A549 (cell line): ENCODE measurements at regions not wholly inside any gene's neighbourhood (a gene's known extent, or its start where the extent isn't known, plus 50 kb on each side); places are given as distances from the start of the nearest gene placed in this dataset.

Experiments
- ATAC-seq, 2 experiments: fragments of 200-7000 bp in 1 of 2; fragments of >200 bp in 1 of 2; cut with Nextera tagmentation in 1 of 2; cut with Tn5 transposase in 1 of 2; 3 replicates each; pipeline versions ENCODE4 v1.8.0 to v1.9.1; 2018 to 2020; ENCODE audit warnings: mild to moderate bottlenecking in 1 of 2, moderate library complexity in 1 of 2
- CTCF ChIA-PET: fragments of 300-600 bp; sonication (Branson Sonifier 250); formaldehyde crosslinking; extraction: SDS; loops from one replicate; lab custom pipeline; 2021; ENCODE audit warnings: antibody characterized with exemption, inconsistent platforms; lab: Yijun Ruan, JAX
- POLR2A ChIA-PET: fragments of 350-600 bp; formaldehyde crosslinking; extraction: SDS; loops from one replicate; lab custom pipeline; 2021; ENCODE audit warnings: antibody characterized with exemption, inconsistent platforms; lab: Yijun Ruan, JAX
- DNase-seq, 2 experiments: peaks; one replicate each; pipeline versions ENCODE4 v3.0.0 to v3.0.0-alpha.2; 2011 to 2016; ENCODE audit warnings: low read depth in 1 of 2, low spot score in 1 of 2
- FAIRE-seq: peaks from 2 replicates; lab custom pipeline; 2011; peaks lifted over from hg19 to GRCh38; lab: Jason Lieb, UNC
- H3K27ac ChIP-seq, 2 experiments: fragments of >200 bp; sonication (Bioruptor Twin); formaldehyde crosslinking; 3 replicates each; pipeline ENCODE4 v1.5.1; 2016 to 2017
- H3K4me1 ChIP-seq: fragments of >200 bp; sonication (Bioruptor Twin); formaldehyde crosslinking; 3 replicates; pipeline ENCODE4 v1.6.1; 2016
- H3K4me2 ChIP-seq: fragments of >200 bp; sonication (Bioruptor Twin); formaldehyde crosslinking; 3 replicates; pipeline ENCODE4 v1.6.1; 2016
- H3K4me3 ChIP-seq: fragments of >200 bp; sonication (Bioruptor Twin); formaldehyde crosslinking; 3 replicates; pipeline ENCODE4 v1.5.1; 2016
- H3K9me3 ChIP-seq: fragments of >200 bp; sonication (Bioruptor Twin); formaldehyde crosslinking; 3 replicates; pipeline ENCODE4 v1.6.1; 2016
- ATOH8 ChIP-seq: fragments of 250-450 bp; sonication (Bioruptor Pico); IDR thresholded peaks from 2 replicates; pipeline ENCODE4 v1.5.0; 2020; ENCODE audit warnings: low read depth, mild to moderate bottlenecking, moderate library complexity
- CBX2 ChIP-seq: fragments of 200-600 bp; sonication (generic); IDR thresholded peaks from 2 replicates; pipeline ENCODE4 v1.6.1; 2016; ENCODE audit warnings: low read depth, mild to moderate bottlenecking, borderline replicate concordance
- CBX8 ChIP-seq: fragments of 200-600 bp; sonication (generic); IDR thresholded peaks from 2 replicates; pipeline ENCODE4 v1.6.1; 2016
- CEBPB ChIP-seq, 2 experiments: fragments of >200 bp in 1 of 2; sonication (Bioruptor Twin) in 1 of 2; formaldehyde crosslinking in 1 of 2; IDR thresholded peaks; 2 replicates each; pipeline ENCODE4 v1.6.1; 2012 to 2016
- CHD2 ChIP-seq: fragments of 150-350 bp; IDR thresholded peaks from 2 replicates; pipeline ENCODE4 v1.6.1; 2014; ENCODE audit warnings: low read length; ENCODE audit not compliant: partially characterized antibody
- CHD4 ChIP-seq: fragments of 200-600 bp; sonication (generic); IDR thresholded peaks from 2 replicates; pipeline ENCODE4 v1.6.1; 2016; ENCODE audit warnings: antibody characterized with exemption, mild to moderate bottlenecking, borderline replicate concordance
- EHMT2 ChIP-seq: fragments of 200-600 bp; sonication (generic); IDR thresholded peaks from 2 replicates; pipeline ENCODE4 v1.6.1; 2016; ENCODE audit warnings: antibody characterized with exemption, low read depth, mild to moderate bottlenecking, moderate library complexity
- FOSB ChIP-seq: fragments of 250-450 bp; sonication (Bioruptor Pico); IDR thresholded peaks from 2 replicates; pipeline ENCODE4 v1.5.0; 2020; ENCODE audit warnings: mild to moderate bottlenecking, moderate library complexity
- FOSL2 ChIP-seq, 2 experiments: fragments of 450-650 bp in 1 of 2; fragments of >200 bp in 1 of 2; sonication (Bioruptor Twin) in 1 of 2; formaldehyde crosslinking; IDR thresholded peaks; 2 replicates each; pipeline versions ENCODE4 v1.5.0 to v1.6.1; 2016 to 2020; ENCODE audit warnings: mild to moderate bottlenecking in 1 of 2, moderate library complexity in 1 of 2
- HEYL ChIP-seq: fragments of 250-450 bp; sonication (Bioruptor Pico); IDR thresholded peaks from 2 replicates; pipeline ENCODE4 v1.8.0; 2021; ENCODE audit warnings: mild to moderate bottlenecking, moderate library complexity
- HMGXB4 ChIP-seq: fragments of 250-450 bp; sonication (Bioruptor Pico); IDR thresholded peaks from 2 replicates; pipeline ENCODE4 v1.5.0; 2021; ENCODE audit warnings: mild to moderate bottlenecking, moderate library complexity, borderline replicate concordance
- HOXA7 ChIP-seq: fragments of 250-450 bp; sonication (Bioruptor Pico); IDR thresholded peaks from 2 replicates; pipeline ENCODE4 v1.5.0; 2020; ENCODE audit warnings: mild to moderate bottlenecking, moderate library complexity
- HOXB5 ChIP-seq: fragments of 250-450 bp; sonication (Bioruptor Pico); IDR thresholded peaks from 2 replicates; pipeline ENCODE4 v1.5.0; 2020; ENCODE audit warnings: mild to moderate bottlenecking, moderate library complexity
- JUNB ChIP-seq: fragments of >200 bp; sonication (Bioruptor Twin); formaldehyde crosslinking; IDR thresholded peaks from 2 replicates; pipeline ENCODE4 v1.6.1; 2016
- MAX ChIP-seq: IDR thresholded peaks from 2 replicates; pipeline ENCODE4 v1.6.1; 2012
- MYC ChIP-seq: IDR thresholded peaks from 2 replicates; pipeline ENCODE4 v1.6.1; 2012; ENCODE audit warnings: mild to moderate bottlenecking, inconsistent platforms, low read length, improper control_type of control experiment, borderline replicate concordance
- NFE2L2 ChIP-seq: fragments of 150-350 bp; conservative IDR thresholded peaks from 2 replicates; pipeline ENCODE4 v1.6.1; 2014; ENCODE audit warnings: low read length
- NPAS2 ChIP-seq: fragments of 250-450 bp; sonication (Bioruptor Pico); IDR thresholded peaks from 2 replicates; pipeline ENCODE4 v1.8.0; 2022; ENCODE audit warnings: mild to moderate bottlenecking, moderate library complexity, borderline replicate concordance
- NR3C1 ChIP-seq: fragments of >200 bp; sonication (Bioruptor Twin); formaldehyde crosslinking; IDR thresholded peaks from 3 replicates; pipeline ENCODE4 v1.6.1; 2017
- POLR2AphosphoS2 ChIP-seq: conservative IDR thresholded peaks from 2 replicates; pipeline ENCODE4 v1.6.1; 2012; ENCODE audit warnings: low read length, improper control_type of control experiment, inconsistent platforms
- RARB ChIP-seq: fragments of 250-450 bp; sonication (Bioruptor Pico); IDR thresholded peaks from 2 replicates; pipeline ENCODE4 v1.8.0; 2021; ENCODE audit warnings: mild to moderate bottlenecking, moderate library complexity
- RCOR1 ChIP-seq: fragments of 150-350 bp; IDR thresholded peaks from 2 replicates; pipeline ENCODE4 v1.6.1; 2014; ENCODE audit warnings: antibody characterized with exemption, low read length, low read depth
- SMC3 ChIP-seq: fragments of >200 bp; sonication (Bioruptor Twin); formaldehyde crosslinking; IDR thresholded peaks from 3 replicates; pipeline ENCODE4 v1.6.1; 2018; ENCODE audit warnings: inconsistent platforms
- SREBF2 ChIP-seq: fragments of 450-650 bp; IDR thresholded peaks from 2 replicates; pipeline ENCODE4 v1.6.1; 2014; ENCODE audit warnings: mild to moderate bottlenecking, moderate library complexity
- TP53 ChIP-seq: fragments of 250-450 bp; sonication (Bioruptor Pico); IDR thresholded peaks from 2 replicates; pipeline ENCODE4 v1.5.0; 2021; ENCODE audit warnings: mild to moderate bottlenecking, moderate library complexity
- USF2 ChIP-seq: fragments of 450-650 bp; IDR thresholded peaks from 2 replicates; pipeline ENCODE4 v1.6.1; 2014; ENCODE audit warnings: antibody characterized with exemption
- ZSCAN20 ChIP-seq: fragments of 250-450 bp; sonication (Bioruptor Pico); IDR thresholded peaks from 2 replicates; pipeline ENCODE4 v1.8.0; 2022; ENCODE audit warnings: mild to moderate bottlenecking, moderate library complexity
- WGBS: methylation state at CpG from one replicate; pipeline ENCODE4 v1.1.6; 2017; ENCODE audit errors: missing lambda C conversion rate; 5-methylcytosine and 5-hydroxymethylcytosine counted together

GRCh38 chr18:10289951-10290637 lies 164.3 kb upstream of the APCDD1 start (continued):
- no peak for TF ChIP-seq CBX2
- TF ChIP-seq EHMT2, result no peak

- TF ChIP-seq HEYL (CRISPR knock-in tag) (no peak), ZSCAN20 (CRISPR knock-in tag) (no peak), NR3C1 (no peak), FOSB (CRISPR knock-in tag) (no peak), ATOH8 (CRISPR knock-in tag) (no peak), HOXA7 (CRISPR knock-in tag) (no peak), CHD4 (no peak), POLR2AphosphoS2 (no peak), EHMT2 (no peak), RCOR1 (no peak), TP53 (CRISPR knock-in tag) (no peak), CBX8 (no peak), SREBF2 (no peak), FOSL2 (IDR thresholded peaks at IDR 0.05) (no peak), FOSL2 (CRISPR knock-in tag; IDR thresholded peaks at IDR 0.05) (no peak), JUNB (no peak), CBX2 (no peak), RARB (CRISPR knock-in tag) (no peak), MAX (no peak), MYC (no peak), HOXB5 (CRISPR knock-in tag) (no peak)
- POLR2A ChIA-PET, result no interaction called here
- no peak overlapping the region for H3K27ac ChIP-seq
- H3K4me2 ChIP-seq, result no peak overlapping the region
- CTCF ChIA-PET, result interaction anchor here (1.1 kb wide), 1 partner anchor 19 kb away, joined by 3 read pairs; no protein-coding TSS in a partner anchor
- DNase-seq (no peak), FAIRE-seq (no peak), ATAC-seq (no peak)
- no peaks in the 10 kb centered on the region for H3K4me1 ChIP-seq
- no peak overlapping the region for H3K4me3 ChIP-seq
- no peaks in the 10 kb centered on the region; the same call in 2 of the 3 replicates for H3K9me3 ChIP-seq
- WGBS, result 64% methylated on average over 10 of the region's 11 CpGs
Observed at GRCh38 chr18:10290638-10291235, 163.7 kb upstream of the APCDD1 start.

GRCh38 chr18:10291568-10291981 lies 162.9 kb upstream of the APCDD1 start:
- Histone ChIP-seq H3K4me3 (no peak overlapping the region), H3K27ac (no peak overlapping the region), H3K9me3 (no peaks in the 10 kb centered on the region; the same call in 2 of the 3 replicates), H3K4me1 (no peaks in the 10 kb centered on the region), H3K4me2 (no peak overlapping the region)
- CTCF ChIA-PET, result interaction anchor here (1.1 kb wide), 1 partner anchor 18 kb away, joined by 3 read pairs; no protein-coding TSS in a partner anchor
- 65% methylated on average over 12 of the region's 13 CpGs for WGBS
- FAIRE-seq, result no peak
- no peak for ATAC-seq
- POLR2A ChIA-PET, result no interaction called here
- no peak for DNase-seq
- TF ChIP-seq MAX (no peak), RCOR1 (no peak), CHD2 (no peak), CEBPB (IDR thresholded peaks at IDR 0.05) (no peak), SMC3 (no peak), ZSCAN20 (CRISPR knock-in tag) (no peak), NFE2L2 (no peak), NPAS2 (CRISPR knock-in tag) (no peak), HEYL (CRISPR knock-in tag) (no peak), HMGXB4 (no peak), JUNB (no peak), FOSB (CRISPR knock-in tag) (no peak), USF2 (no peak)
